Ovary (tissue), 7 donors: ENCODE measurements at regions not wholly inside any gene's neighbourhood (a gene's known extent, or its start where the extent isn't known, plus 50 kb on each side); places are given as distances from the start of the nearest gene placed in this dataset.

Experiments used
- DNase-seq, 5 donors: peaks; one replicate each; pipeline ENCODE4 v3.0.0-alpha.2; 2019 to 2020
- H3K27ac ChIP-seq, 2 donors: fragments of 200-600 bp; one replicate each; pipeline versions ENCODE4 v1.5.1 to v1.8.0; 2019 to 2022
- H3K27me3 ChIP-seq: fragments of 200-600 bp; one replicate; pipeline ENCODE4 v1.8.0; 2022
- H3K36me3 ChIP-seq: fragments of 200-600 bp; sonication (generic); one replicate; pipeline ENCODE4 v1.5.1; 2019
- H3K4me1 ChIP-seq: one replicate; pipeline ENCODE4 v1.8.1; 2013; ENCODE audit warnings: mild to moderate bottlenecking, moderate library complexity; ENCODE audit not compliant: insufficient read depth
- H3K4me3 ChIP-seq: fragments of 200-600 bp; sonication (generic); one replicate; pipeline ENCODE4 v1.5.1; 2017
- H3K9me3 ChIP-seq, 2 donors: fragments of 200-600 bp in 1 of 2; sonication (generic) in 1 of 2; one replicate each; pipeline versions ENCODE4 v1.5.1 to v1.8.1; 2013 to 2019; ENCODE audit warnings: mild to moderate bottlenecking in 1 of 2, moderate library complexity in 1 of 2
- CTCF ChIP-seq, 3 donors: fragments of 450-650 bp in 2 of 3; fragments of 200-600 bp in 1 of 3; IDR thresholded peaks; one replicate each; pipeline versions ENCODE4 v1.5.1 to v1.8.0; 2016 to 2022; ENCODE audit warnings: antibody characterized with exemption in 3 of 3, mild to moderate bottlenecking in 1 of 3
- EP300 ChIP-seq: sonication (generic); formaldehyde crosslinking; IDR thresholded peaks from one replicate; pipeline ENCODE4 v1.6.1; 2017; ENCODE audit warnings: antibody characterized with exemption
- POLR2A ChIP-seq: fragments of 450-650 bp; IDR thresholded peaks from one replicate; pipeline ENCODE4 v1.6.1; 2017; ENCODE audit warnings: antibody characterized with exemption, mild to moderate bottlenecking, moderate library complexity
- WGBS, 3 donors: extraction: QIAGEN DNeasy Blood & Tissue Kit in 1 of 3; methylation state at CpG; one replicate each; pipeline versions ENCODE4 v1.1.5 to v1.1.7; 2013 to 2017; 5-methylcytosine and 5-hydroxymethylcytosine counted together
- intact Hi-C, 4 donors: fragments of 100-400 bp; cut with DNase I; formaldehyde crosslinking; loops; one replicate each; pipeline versions ENCODE4 v1.11.0 to v1.15.1; 2022 to 2023
- donor health status: DM: no; HTN: no; CAD: no; lungs with moderate emphysema.
- donor health status: DM: no; HTN: no; CAD: no.
- donor health status: Bipolar disorder and iron deficiency.
- donor health status: DM: no; HTN: no; CAD: no.
- donor health status: DM: yes; HTN: yes; CAD: no.

GRCh38 chr9:32698706-32699277 lies 63.3 kb upstream of the TAF1L start:
- H3K27ac ChIP-seq: no peak overlapping the region
- no peak for DNase-seq
- H3K9me3 ChIP-seq: no peaks in the 10 kb centered on the region
- intact Hi-C loops: no loop called here
- WGBS, 3 donors: 91 to 94% (median 92%) methylated on average over 9 of the region's 9 CpGs
- H3K4me3 ChIP-seq: no peak overlapping the region
- no peaks in the 10 kb centered on the region for H3K4me1 ChIP-seq
- TF ChIP-seq CTCF (IDR thresholded peaks at IDR 0.05) (no peak), EP300 (no peak), POLR2A (no peak)
- no peaks in the 10 kb centered on the region for H3K27me3 ChIP-seq
- no peaks in the 10 kb centered on the region for H3K36me3 ChIP-seq

- no peak for TF ChIP-seq EP300
- TF ChIP-seq CTCF (IDR thresholded peaks at IDR 0.05): no peak
- no peak for TF ChIP-seq POLR2A
- H3K27me3 ChIP-seq: no peaks in the 10 kb centered on the region
- no peaks in the 10 kb centered on the region for H3K36me3 ChIP-seq
- no peaks in the 10 kb centered on the region for H3K9me3 ChIP-seq
- no peak overlapping the region for H3K4me3 ChIP-seq
- DNase-seq: no peak
- no peaks in the 10 kb centered on the region for H3K4me1 ChIP-seq
- intact Hi-C loops: no loop called here
- H3K27ac ChIP-seq: no peak overlapping the region
- WGBS, 3 donors: 59 to 79% (median 68%) methylated on average over 5 of the region's 5 CpGs
Observed at GRCh38 chr9:32701321-32702022, 66.0 kb upstream of the TAF1L start.

GRCh38 chr9:32703635-32704034 lies 68.2 kb upstream of the TAF1L start:
- no peak overlapping the region for H3K27ac ChIP-seq
- WGBS, 3 donors: 38 to 54% (median 51%) methylated on average over 2 of the region's 2 CpGs
- intact Hi-C loops: no loop called here

GRCh38 chr9:32704343-32704742 lies 68.9 kb upstream of the TAF1L start:
- WGBS, 3 donors: 7 to 24% (median 11%) methylated on average over 2 of the region's 2 CpGs
- DNase-seq: no peak

More at GRCh38 chr9:32703635-32704034, 68.2 kb upstream of the TAF1L start:
- Histone ChIP-seq H3K36me3 (no peaks in the 10 kb centered on the region), H3K9me3 (no peaks in the 10 kb centered on the region), H3K4me3 (no peak overlapping the region), H3K27me3 (no peaks in the 10 kb centered on the region), H3K4me1 (no peaks in the 10 kb centered on the region)
- no peak for DNase-seq
- TF ChIP-seq POLR2A (no peak), CTCF (IDR thresholded peaks at IDR 0.05) (no peak), EP300 (no peak)

GRCh38 chr9:32705059-32705458 lies 69.6 kb upstream of the TAF1L start:
- H3K4me1 ChIP-seq: no peaks in the 10 kb centered on the region
- no peaks in the 10 kb centered on the region for H3K36me3 ChIP-seq
- WGBS, 3 donors: 75 to 83% (median 80%) methylated on average over 5 of the region's 5 CpGs
- TF ChIP-seq POLR2A: no peak
- TF ChIP-seq CTCF (IDR thresholded peaks at IDR 0.05): no peak
- no peak for TF ChIP-seq EP300
- no peak for DNase-seq
- no peaks in the 10 kb centered on the region for H3K9me3 ChIP-seq
- intact Hi-C loops: loop anchor here in 1 of 4 donors (5.0 kb wide), 1 partner anchor 353 kb away; no protein-coding TSS in a partner anchor
- no peak overlapping the region for H3K27ac ChIP-seq
- no peaks in the 10 kb centered on the region for H3K27me3 ChIP-seq
- H3K4me3 ChIP-seq: no peak overlapping the region

More at GRCh38 chr9:32704343-32704742, 68.9 kb upstream of the TAF1L start:
- Histone ChIP-seq H3K36me3 (no peaks in the 10 kb centered on the region), H3K9me3 (no peaks in the 10 kb centered on the region), H3K4me1 (no peaks in the 10 kb centered on the region), H3K4me3 (no peak overlapping the region), H3K27me3 (no peaks in the 10 kb centered on the region), H3K27ac (no peak overlapping the region)
- TF ChIP-seq EP300: no peak
- intact Hi-C loops: no loop called here
